ENCODE measurements at regions not wholly inside any gene's neighbourhood (a gene's known extent, or its start where the extent isn't known, plus 50 kb on each side); places are given as distances from the start of the nearest gene placed in this dataset.
A peak's percentile ranks its signal among the peaks of the same experiment; 100 is the strongest.

DNA sequence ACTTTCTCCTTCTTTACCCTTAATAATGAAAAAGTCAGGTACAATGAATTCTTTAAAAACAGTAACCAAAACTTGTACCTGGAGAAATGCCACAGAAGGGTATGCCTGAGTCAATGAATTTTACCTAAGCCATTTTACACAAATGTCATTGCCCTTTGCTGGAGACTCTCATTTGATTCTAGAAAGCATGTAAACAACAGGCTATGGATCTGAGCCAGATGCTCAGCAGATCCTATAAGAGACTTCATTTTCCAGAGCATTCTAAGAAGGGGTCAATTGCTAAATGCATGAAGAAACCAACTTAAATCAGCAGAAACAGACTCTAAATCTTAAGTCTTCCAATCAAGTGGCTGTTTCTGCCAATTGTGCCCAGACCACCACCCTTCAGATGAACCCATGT, 83.8 kb upstream of the GALNT15 start:
- H3K9me3 ChIP-seq = no peaks in the 10 kb centered on the region
- no peaks in the 10 kb centered on the region for H3K36me3 ChIP-seq
- H3K27ac ChIP-seq = peak overlapping the region in 1 of 5 donors; percentile 38
- H3K27me3 ChIP-seq = no peaks in the 10 kb centered on the region
- H3K4me3 ChIP-seq = no peak overlapping the region
- DNase-seq = peak in 1 of 2 donors; percentile 21
- no peak for TF ChIP-seq EP300 (IDR thresholded peaks at IDR 0.05)
- TF ChIP-seq, protein P1, sequence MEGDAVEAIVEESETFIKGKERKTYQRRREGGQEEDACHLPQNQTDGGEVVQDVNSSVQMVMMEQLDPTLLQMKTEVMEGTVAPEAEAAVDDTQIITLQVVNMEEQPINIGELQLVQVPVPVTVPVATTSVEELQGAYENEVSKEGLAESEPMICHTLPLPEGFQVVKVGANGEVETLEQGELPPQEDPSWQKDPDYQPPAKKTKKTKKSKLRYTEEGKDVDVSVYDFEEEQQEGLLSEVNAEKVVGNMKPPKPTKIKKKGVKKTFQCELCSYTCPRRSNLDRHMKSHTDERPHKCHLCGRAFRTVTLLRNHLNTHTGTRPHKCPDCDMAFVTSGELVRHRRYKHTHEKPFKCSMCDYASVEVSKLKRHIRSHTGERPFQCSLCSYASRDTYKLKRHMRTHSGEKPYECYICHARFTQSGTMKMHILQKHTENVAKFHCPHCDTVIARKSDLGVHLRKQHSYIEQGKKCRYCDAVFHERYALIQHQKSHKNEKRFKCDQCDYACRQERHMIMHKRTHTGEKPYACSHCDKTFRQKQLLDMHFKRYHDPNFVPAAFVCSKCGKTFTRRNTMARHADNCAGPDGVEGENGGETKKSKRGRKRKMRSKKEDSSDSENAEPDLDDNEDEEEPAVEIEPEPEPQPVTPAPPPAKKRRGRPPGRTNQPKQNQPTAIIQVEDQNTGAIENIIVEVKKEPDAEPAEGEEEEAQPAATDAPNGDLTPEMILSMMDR (IDR thresholded peaks at IDR 0.05) = no peak
- no peak for TF ChIP-seq POLR2A (IDR thresholded peaks at IDR 0.05)
- TF ChIP-seq POLR2AphosphoS5 (IDR thresholded peaks at IDR 0.05) = no peak
- intact Hi-C loops (cut with DNase I; ENCODE audit: low total_unique reads) = no loop called here
- peaks cover 0 to 19% (median 11%) of the 10 kb centered on the region in 4 donors for H3K4me1 ChIP-seq

DNA sequence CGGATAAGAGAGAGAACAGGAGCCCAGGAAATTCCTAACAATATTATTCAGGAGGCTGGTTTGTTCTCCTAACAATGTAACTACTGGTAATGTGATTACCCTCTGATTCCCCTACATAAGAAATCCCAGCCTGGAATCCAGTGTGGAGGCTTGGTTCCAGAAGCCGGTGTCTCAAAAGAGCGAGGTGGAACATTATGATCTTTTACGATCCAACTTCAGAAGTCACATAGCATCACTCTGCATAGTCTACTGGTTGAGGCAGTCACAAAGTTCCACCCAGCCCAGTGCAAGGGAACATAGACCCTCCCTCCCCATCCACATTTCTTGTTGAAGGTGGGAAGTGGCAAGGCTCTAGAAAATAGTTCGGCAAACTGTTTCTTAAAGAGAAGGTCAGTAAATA, 81.6 kb upstream of the GALNT15 start:
- no peak for TF ChIP-seq POLR2A (IDR thresholded peaks at IDR 0.05)
- TF ChIP-seq, protein P1 (IDR thresholded peaks at IDR 0.05) = no peak
- TF ChIP-seq EP300 (IDR thresholded peaks at IDR 0.05) = no peak
- no peak for TF ChIP-seq POLR2AphosphoS5 (IDR thresholded peaks at IDR 0.05)
- no peaks in the 10 kb centered on the region for H3K27me3 ChIP-seq
- no peaks in the 10 kb centered on the region for H3K9me3 ChIP-seq
- peaks cover 0 to 13% (median 9%) of the 10 kb centered on the region in 4 donors for H3K4me1 ChIP-seq
- H3K36me3 ChIP-seq = no peaks in the 10 kb centered on the region
- no peak for DNase-seq
- intact Hi-C loops (cut with DNase I; ENCODE audit: low total_unique reads) = no loop called here
- H3K27ac ChIP-seq = no peak overlapping the region
- 82 to 94% (median 92%) methylated on average over 5 of the region's 5 CpGs for WGBS, 5 donors
- H3K4me3 ChIP-seq = no peak overlapping the region

DNA sequence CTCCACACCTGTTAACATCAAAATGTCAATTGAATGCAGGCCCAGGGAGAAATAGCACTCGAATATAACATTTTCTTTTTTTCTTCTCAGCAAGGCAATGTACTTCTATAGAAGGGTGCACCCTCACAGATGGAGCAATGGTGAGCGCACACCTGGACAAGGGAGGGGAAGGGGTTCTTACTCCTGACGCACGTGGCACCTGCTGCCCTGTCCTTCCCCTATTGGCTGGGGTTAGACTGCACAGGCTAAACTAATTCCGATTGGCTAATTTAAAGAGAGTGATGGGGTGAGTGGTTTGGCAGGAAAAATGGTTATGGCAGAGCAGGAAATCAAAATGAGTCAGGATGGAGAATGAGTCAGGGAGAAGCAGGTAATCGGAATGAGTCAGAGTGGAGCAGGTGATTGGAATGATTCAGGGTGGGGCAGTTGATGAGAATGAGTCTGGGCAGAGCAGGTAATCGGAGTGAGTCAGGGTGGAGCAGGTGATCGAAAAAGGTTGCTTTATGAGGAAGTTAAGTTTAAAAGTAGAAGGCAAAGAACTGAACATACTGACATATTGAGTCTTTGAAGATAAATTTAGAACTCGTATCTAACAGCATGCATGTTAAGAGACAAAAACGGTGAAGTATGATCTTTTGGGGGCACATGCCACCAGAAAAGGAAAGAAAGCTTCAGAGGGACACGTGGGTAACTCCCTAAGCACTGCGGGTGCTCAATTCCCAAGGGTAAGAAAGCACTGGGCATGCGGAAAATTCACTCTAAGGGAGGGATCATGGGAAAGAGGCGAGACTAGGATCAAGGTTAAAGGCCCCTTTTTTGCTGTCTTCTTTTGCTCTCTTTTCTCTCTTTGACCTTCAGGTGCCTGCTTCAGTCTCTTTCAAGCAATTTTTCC, 72.9 kb upstream of the GALNT15 start:
- intact Hi-C loops (cut with DNase I; ENCODE audit: low total_unique reads) = no loop called here
- H3K36me3 ChIP-seq = no peaks in the 10 kb centered on the region
- peak overlapping the region in 3 of 5 donors; percentile 42 to 49 (median 48) for H3K27ac ChIP-seq
- no peak overlapping the region for H3K4me3 ChIP-seq
- WGBS, 5 donors = 64 to 75% (median 67%) methylated on average over 14 of the region's 14 CpGs
- H3K4me1 ChIP-seq = peaks cover 0 to 7% (median 0%) of the 10 kb centered on the region in 4 donors
- no peaks in the 10 kb centered on the region for H3K9me3 ChIP-seq
- no peak for TF ChIP-seq EP300 (IDR thresholded peaks at IDR 0.05)
- peak in 1 of 3 donors; percentile 7 for TF ChIP-seq POLR2AphosphoS5 (IDR thresholded peaks at IDR 0.05)
- TF ChIP-seq, protein P1 (IDR thresholded peaks at IDR 0.05) = no peak
- peak in 1 of 2 donors; percentile 65 for DNase-seq
- H3K27me3 ChIP-seq = no peaks in the 10 kb centered on the region

DNA sequence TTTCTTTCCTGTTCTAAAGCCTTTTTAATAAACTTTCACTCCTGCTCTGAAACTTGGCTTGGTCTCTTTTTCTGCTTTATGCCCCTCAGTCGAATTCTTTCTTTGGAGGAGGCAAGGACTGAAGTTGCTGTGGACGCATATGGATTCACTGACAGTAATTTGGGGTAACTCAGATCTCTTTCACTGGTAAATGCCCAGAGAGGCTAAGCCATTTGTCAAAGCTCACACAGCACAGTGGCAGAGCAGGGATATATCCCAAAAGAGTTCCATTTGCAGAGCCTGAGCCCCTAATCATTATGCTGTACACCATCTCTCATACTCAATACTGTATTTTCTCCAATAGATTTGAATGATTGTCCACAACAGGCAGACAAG, 72.3 kb upstream of the GALNT15 start:
- Histone ChIP-seq H3K27me3 (no peaks in the 10 kb centered on the region), H3K9me3 (no peaks in the 10 kb centered on the region), H3K27ac (peak overlapping the region in 2 of 5 donors; percentile 48 to 49), H3K36me3 (no peaks in the 10 kb centered on the region), H3K4me3 (no peak overlapping the region), H3K4me1 (peaks cover 0 to 7% (median 0%) of the 10 kb centered on the region in 4 donors)
- intact Hi-C loops (cut with DNase I; ENCODE audit: low total_unique reads) = no loop called here
- DNase-seq = no peak
- WGBS, 5 donors = 75 to 93% (median 86%) methylated on average over 2 of the region's 2 CpGs
- no peak for TF ChIP-seq POLR2AphosphoS5 (IDR thresholded peaks at IDR 0.05)
- TF ChIP-seq POLR2A (IDR thresholded peaks at IDR 0.05) = no peak
- TF ChIP-seq EP300 (IDR thresholded peaks at IDR 0.05) = no peak
- TF ChIP-seq, protein P1 (IDR thresholded peaks at IDR 0.05) = no peak
